ENCODE measurements at regions not wholly inside any gene's neighbourhood (a gene's known extent, or its start where the extent isn't known, plus 50 kb on each side); places are given as distances from the start of the nearest gene placed in this dataset.

GRCh38 chr2:145657265-145657664 lies 1137.3 kb upstream of the ZEB2 start:
- no peak for DNase-seq (ENCODE audit: low read depth in 2 of 2, low spot score in 1 of 2)

GRCh38 chr2:145655165-145655765 lies 1135.3 kb upstream of the ZEB2 start:
- no peak for DNase-seq (ENCODE audit: low read depth in 2 of 2, low spot score in 1 of 2)

GRCh38 chr2:145654746-145655145 lies 1134.8 kb upstream of the ZEB2 start:
- DNase-seq (ENCODE audit: low read depth in 2 of 2, low spot score in 1 of 2): no peak

GRCh38 chr2:145654156-145654555 lies 1134.2 kb upstream of the ZEB2 start:
- DNase-seq (ENCODE audit: low read depth in 2 of 2, low spot score in 1 of 2): no peak

- no peak for DNase-seq (ENCODE audit: low read depth in 2 of 2, low spot score in 1 of 2)
Observed at GRCh38 chr2:145653553-145653952, 1133.6 kb upstream of the ZEB2 start.

GRCh38 chr2:145652571-145653545 lies 1132.9 kb upstream of the ZEB2 start:
- no peak for DNase-seq (ENCODE audit: low read depth in 2 of 2, low spot score in 1 of 2)

- no peak for DNase-seq (ENCODE audit: low read depth in 2 of 2, low spot score in 1 of 2)
Observed at GRCh38 chr2:145652036-145652435, 1132.1 kb upstream of the ZEB2 start.

- DNase-seq (ENCODE audit: low read depth in 2 of 2, low spot score in 1 of 2): no peak
Observed at GRCh38 chr2:145650226-145650625, 1130.3 kb upstream of the ZEB2 start.

GRCh38 chr2:145649061-145649460 lies 1129.1 kb upstream of the ZEB2 start:
- no peak for DNase-seq (ENCODE audit: low read depth in 2 of 2, low spot score in 1 of 2)

- no peak for DNase-seq (ENCODE audit: low read depth in 2 of 2, low spot score in 1 of 2)
Observed at GRCh38 chr2:145644820-145645302, 1124.9 kb upstream of the ZEB2 start.

GRCh38 chr2:145638675-145639074 lies 1118.8 kb upstream of the ZEB2 start:
- no peak for DNase-seq (ENCODE audit: low read depth in 2 of 2, low spot score in 1 of 2)

- no peak for DNase-seq (ENCODE audit: low read depth in 2 of 2, low spot score in 1 of 2)
Observed at GRCh38 chr2:145635706-145636427, 1115.9 kb upstream of the ZEB2 start.

GRCh38 chr2:145631561-145631960 lies 1111.6 kb upstream of the ZEB2 start:
- DNase-seq (ENCODE audit: low read depth in 2 of 2, low spot score in 1 of 2): no peak

- no peak for DNase-seq (ENCODE audit: low read depth in 2 of 2, low spot score in 1 of 2)
Observed at GRCh38 chr2:145626301-145626700, 1106.4 kb upstream of the ZEB2 start.

GRCh38 chr2:145625111-145625510 lies 1105.2 kb upstream of the ZEB2 start:
- no peak for DNase-seq (ENCODE audit: low read depth in 2 of 2, low spot score in 1 of 2)

- no peak for DNase-seq (ENCODE audit: low read depth in 2 of 2, low spot score in 1 of 2)
Observed at GRCh38 chr2:145623136-145623535, 1103.2 kb upstream of the ZEB2 start.

GRCh38 chr2:145622285-145622684 lies 1102.4 kb upstream of the ZEB2 start:
- no peak for DNase-seq (ENCODE audit: low read depth in 2 of 2, low spot score in 1 of 2)

GRCh38 chr2:145617906-145618305 lies 1098.0 kb upstream of the ZEB2 start:
- DNase-seq (ENCODE audit: low read depth in 2 of 2, low spot score in 1 of 2): no peak

GRCh38 chr2:145617420-145617819 lies 1097.5 kb upstream of the ZEB2 start:
- DNase-seq (ENCODE audit: low read depth in 2 of 2, low spot score in 1 of 2): no peak

GRCh38 chr2:145615626-145616025 lies 1095.7 kb upstream of the ZEB2 start:
- no peak for DNase-seq (ENCODE audit: low read depth in 2 of 2, low spot score in 1 of 2)

GRCh38 chr2:145609951-145610350 lies 1090.0 kb upstream of the ZEB2 start:
- DNase-seq (ENCODE audit: low read depth in 2 of 2, low spot score in 1 of 2): no peak

All from stimulated activated CD8-positive, alpha-beta memory T cell treated with anti-CD3 and anti-CD28 coated beads, Interleukin-4, amount 100 ng/mL, for 1 hour (primary cell).